Neuronal stem cell (in vitro differentiated cells): ENCODE measurements at regions not wholly inside any gene's neighbourhood (a gene's known extent, or its start where the extent isn't known, plus 50 kb on each side); places are given as distances from the start of the nearest gene placed in this dataset.

ENCODE experiments used
- DNase-seq: peaks from one replicate; pipeline ENCODE4 v3.0.0-alpha.2; 2013; ENCODE audit warnings: low spot score
- H2AFZ ChIP-seq: one replicate; pipeline ENCODE4 v1.6.1; 2013; ENCODE audit warnings: mild to moderate bottlenecking, low read length, inconsistent platforms
- H2AK5ac ChIP-seq: 2 replicates; pipeline ENCODE4 v1.6.1; 2013; ENCODE audit warnings: low read depth, mild to moderate bottlenecking, inconsistent platforms, low read length, moderate library complexity, mixed read lengths
- H2BK120ac ChIP-seq: 2 replicates; pipeline ENCODE4 v1.6.1; 2013; ENCODE audit warnings: low read depth, mild to moderate bottlenecking, inconsistent platforms, low read length, moderate library complexity, mixed read lengths
- H2BK12ac ChIP-seq: one replicate; pipeline ENCODE4 v1.6.1; 2013; ENCODE audit warnings: low read length, inconsistent platforms
- H2BK15ac ChIP-seq: 2 replicates; pipeline ENCODE4 v1.6.1; 2013; ENCODE audit warnings: mild to moderate bottlenecking, low read length, inconsistent platforms, mixed read lengths
- H2BK5ac ChIP-seq: one replicate; pipeline ENCODE4 v1.6.1; 2013; ENCODE audit warnings: inconsistent platforms, mild to moderate bottlenecking, low read length, moderate library complexity
- H3K14ac ChIP-seq: one replicate; pipeline ENCODE4 v1.6.1; 2013; ENCODE audit warnings: low read length, inconsistent platforms
- H3K18ac ChIP-seq: 2 replicates; pipeline ENCODE4 v1.6.1; 2013; ENCODE audit warnings: low read length, inconsistent platforms
- H3K23ac ChIP-seq: 2 replicates; pipeline ENCODE4 v1.6.1; 2013; ENCODE audit warnings: low read depth, mild to moderate bottlenecking, mixed read lengths, low read length, inconsistent platforms; ENCODE audit not compliant: poor library complexity
- H3K27ac ChIP-seq: replicated peaks from 3 replicates; pipeline ENCODE4 v1.5.1; 2013; ENCODE audit warnings: low read length, inconsistent platforms
- H3K27me3 ChIP-seq, 3 experiments: 2 replicates each; pipeline ENCODE4 v1.6.1; 2013; ENCODE audit warnings: low read length in 3 of 3, mild to moderate bottlenecking in 2 of 3, inconsistent platforms in 1 of 3, low read depth in 1 of 3, mixed read lengths in 1 of 3, moderate library complexity in 1 of 3; ENCODE audit not compliant: control insufficient read depth in 3 of 3, insufficient read depth in 3 of 3
- H3K36me3 ChIP-seq, 2 donors: replicated peaks in 1 of 2; 2 replicates each; pipeline ENCODE4 v1.6.1; 2013; ENCODE audit warnings: low read length in 2 of 2; ENCODE audit not compliant: control insufficient read depth in 2 of 2, insufficient read depth in 2 of 2
- H3K4ac ChIP-seq: 2 replicates; pipeline ENCODE4 v1.6.1; 2013; ENCODE audit warnings: inconsistent platforms, mild to moderate bottlenecking, low read length, moderate library complexity
- H3K4me1 ChIP-seq, 2 donors: 1 replicate in 1 of 2; 2 replicates in 1 of 2; pipeline ENCODE4 v1.6.1; 2013; ENCODE audit warnings: low read length in 2 of 2, low read depth in 1 of 2; ENCODE audit not compliant: control insufficient read depth in 2 of 2, insufficient read depth in 1 of 2
- H3K4me2 ChIP-seq: one replicate; pipeline ENCODE4 v1.6.1; 2013; ENCODE audit warnings: mild to moderate bottlenecking, low read length, inconsistent platforms; ENCODE audit not compliant: insufficient read depth, poor library complexity, severe bottlenecking
- H3K4me3 ChIP-seq, 2 donors: 2 replicates each; pipeline ENCODE4 v1.5.1; 2013; ENCODE audit warnings: low read length in 2 of 2, mild to moderate bottlenecking in 2 of 2, inconsistent platforms in 1 of 2, moderate library complexity in 1 of 2
- H3K79me1 ChIP-seq: one replicate; pipeline ENCODE4 v1.6.1; 2013; ENCODE audit warnings: low read depth, mild to moderate bottlenecking, inconsistent platforms, low read length, moderate library complexity
- H3K9ac ChIP-seq: one replicate; pipeline ENCODE4 v1.6.1; 2013; ENCODE audit warnings: mild to moderate bottlenecking, low read depth, low read length, inconsistent platforms; ENCODE audit not compliant: poor library complexity
- H3K9me3 ChIP-seq, 2 donors: replicated peaks in 1 of 2; 2 replicates each; pipeline versions ENCODE3 to v1.6.1; 2013; ENCODE audit warnings: low read length in 2 of 2, mild to moderate bottlenecking in 2 of 2, inconsistent platforms in 1 of 2, low read depth in 1 of 2, mixed read lengths in 1 of 2, moderate library complexity in 1 of 2; ENCODE audit not compliant: control insufficient read depth in 2 of 2, insufficient read depth in 1 of 2
- H4K8ac ChIP-seq: one replicate; pipeline ENCODE4 v1.6.1; 2013; ENCODE audit warnings: low read depth, mild to moderate bottlenecking, inconsistent platforms, low read length, moderate library complexity
- H4K91ac ChIP-seq: one replicate; pipeline ENCODE4 v1.6.1; 2013; ENCODE audit warnings: low read length, low read depth, mild to moderate bottlenecking, inconsistent platforms; ENCODE audit not compliant: poor library complexity
- WGBS, 2 donors: extraction: QIAGEN DNeasy Blood & Tissue Kit; methylation state at CpG; one replicate each; pipeline ENCODE4 v1.1.7; 2013; ENCODE audit warnings: missing lambda C conversion rate in 2 of 2, mixed read lengths in 1 of 2; ENCODE audit not compliant: insufficient read length in 2 of 2, insufficient replicate concordance in 1 of 2; ENCODE audit errors: extremely low coverage in 2 of 2; 5-methylcytosine and 5-hydroxymethylcytosine counted together

DNA sequence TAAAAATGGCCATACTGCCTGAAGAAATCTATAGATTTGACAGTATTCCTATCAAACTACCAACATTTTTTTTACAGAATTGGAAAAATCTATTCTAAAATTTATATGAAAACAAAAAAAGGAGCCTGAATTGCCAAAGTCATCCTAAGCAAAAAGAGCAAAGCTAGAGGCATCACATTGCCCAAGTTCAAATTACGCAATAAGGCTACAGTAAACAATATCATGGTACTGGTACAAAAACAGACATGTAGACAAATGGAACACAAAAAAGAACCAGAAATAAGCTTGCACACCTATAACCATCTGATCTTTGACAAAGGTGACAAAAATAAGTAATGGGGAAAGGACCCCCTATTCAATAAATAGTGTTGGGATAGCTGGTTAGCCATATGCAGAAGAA lies 50.2 kb upstream of the THSD7B start:
- Histone ChIP-seq H3K23ac (no peak overlapping the region), H2BK120ac (no peak overlapping the region), H3K4me3 (no peak overlapping the region), H3K79me1 (no peaks in the 10 kb centered on the region), H3K4ac (no peak overlapping the region), H2BK12ac (no peak overlapping the region), H3K14ac (no peak overlapping the region), H3K9me3 (no peaks in the 10 kb centered on the region), H3K4me2 (no peak overlapping the region), H3K27ac (no peak overlapping the region), H2BK15ac (no peak overlapping the region), H3K18ac (no peak overlapping the region), H3K4me1 (no peaks in the 10 kb centered on the region), H2AK5ac (no peak overlapping the region), H4K91ac (no peak overlapping the region), H3K36me3 (no peaks in the 10 kb centered on the region), H4K8ac (no peak overlapping the region), H2BK5ac (no peak overlapping the region), H2AFZ (no peak overlapping the region), H3K27me3 (no peaks in the 10 kb centered on the region), H3K9ac (no peak overlapping the region)
- WGBS, 2 donors, result no CpG with 5 or more reads among the region's 1 CpG
- no peak for DNase-seq

DNA sequence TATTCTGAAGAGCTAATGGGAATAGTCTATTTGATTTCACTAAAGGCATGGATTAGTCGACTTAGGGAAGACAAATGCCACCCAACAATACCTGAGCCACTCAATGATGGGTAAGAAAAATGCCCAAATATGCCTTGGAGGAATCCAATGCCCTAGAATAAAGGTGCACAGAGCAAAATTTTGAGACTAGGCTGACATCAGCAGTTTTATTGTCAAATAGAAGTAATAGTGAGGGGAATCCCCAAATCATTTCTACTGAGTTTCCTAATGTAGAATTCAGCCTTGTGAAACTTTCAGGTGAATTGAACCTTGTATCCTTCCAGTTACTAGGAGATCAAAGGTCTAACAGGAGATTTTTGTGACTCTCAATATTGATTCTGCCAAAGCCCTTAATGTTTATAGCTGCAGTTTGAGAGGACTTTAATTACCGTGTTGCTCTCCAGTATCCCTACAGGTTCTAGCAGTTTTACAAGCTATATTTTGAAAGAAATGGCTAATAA lies 50.8 kb upstream of the THSD7B start:
- Histone ChIP-seq H3K9ac (no peak overlapping the region), H2BK15ac (no peak overlapping the region), H2BK5ac (no peak overlapping the region), H3K4me1 (no peaks in the 10 kb centered on the region), H4K91ac (no peak overlapping the region), H3K4me2 (no peak overlapping the region), H2BK12ac (no peak overlapping the region), H3K18ac (no peak overlapping the region), H3K23ac (no peak overlapping the region), H3K27me3 (no peaks in the 10 kb centered on the region), H3K36me3 (no peaks in the 10 kb centered on the region), H3K79me1 (no peaks in the 10 kb centered on the region), H2AFZ (no peak overlapping the region), H3K4me3 (no peak overlapping the region), H2AK5ac (no peak overlapping the region), H3K27ac (no peak overlapping the region), H2BK120ac (no peak overlapping the region), H4K8ac (no peak overlapping the region), H3K14ac (no peak overlapping the region), H3K4ac (no peak overlapping the region), H3K9me3 (no peaks in the 10 kb centered on the region)
- no peak for DNase-seq
- no CpG with 5 or more reads among the region's 2 CpGs for WGBS, 2 donors

DNA sequence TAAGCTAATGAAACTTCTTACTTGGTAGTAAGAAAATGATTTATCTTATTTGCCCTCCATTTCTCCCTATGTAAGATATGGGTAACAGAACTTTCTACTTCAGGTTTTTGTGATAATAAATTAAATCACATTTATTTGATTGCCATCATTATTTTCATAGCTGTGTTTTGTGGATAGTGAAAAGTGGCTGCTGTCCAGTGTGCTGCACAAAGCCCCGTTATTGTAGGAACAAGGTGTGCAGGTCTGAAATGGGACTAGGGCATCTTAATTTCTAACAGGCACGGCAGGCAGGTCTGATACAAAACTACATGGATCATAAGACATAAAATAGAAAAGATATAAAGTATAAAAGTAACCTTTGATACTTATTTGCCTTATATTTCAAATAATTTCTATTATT lies 51.6 kb upstream of the THSD7B start:
- no peak overlapping the region for H2BK5ac ChIP-seq
- H3K4me3 ChIP-seq, result no peak overlapping the region
- no peaks in the 10 kb centered on the region for H3K27me3 ChIP-seq
- H4K8ac ChIP-seq, result no peak overlapping the region
- H3K4me2 ChIP-seq, result no peak overlapping the region
- no peaks in the 10 kb centered on the region for H3K36me3 ChIP-seq
- no peak overlapping the region for H3K18ac ChIP-seq
- no peaks in the 10 kb centered on the region for H3K4me1 ChIP-seq
- H3K14ac ChIP-seq, result no peak overlapping the region
- no peak overlapping the region for H2BK120ac ChIP-seq
- no peak for DNase-seq
- H2AFZ ChIP-seq, result no peak overlapping the region
- no peak overlapping the region for H2BK12ac ChIP-seq
- H4K91ac ChIP-seq, result no peak overlapping the region
- no peak overlapping the region for H3K4ac ChIP-seq
- no peak overlapping the region for H2AK5ac ChIP-seq
- WGBS, 2 donors, result no CpG with 5 or more reads among the region's 2 CpGs
- H3K9me3 ChIP-seq, result no peaks in the 10 kb centered on the region
- no peaks in the 10 kb centered on the region for H3K79me1 ChIP-seq
- no peak overlapping the region for H3K9ac ChIP-seq
- no peak overlapping the region for H3K23ac ChIP-seq
- no peak overlapping the region for H3K27ac ChIP-seq
- no peak overlapping the region for H2BK15ac ChIP-seq

DNA sequence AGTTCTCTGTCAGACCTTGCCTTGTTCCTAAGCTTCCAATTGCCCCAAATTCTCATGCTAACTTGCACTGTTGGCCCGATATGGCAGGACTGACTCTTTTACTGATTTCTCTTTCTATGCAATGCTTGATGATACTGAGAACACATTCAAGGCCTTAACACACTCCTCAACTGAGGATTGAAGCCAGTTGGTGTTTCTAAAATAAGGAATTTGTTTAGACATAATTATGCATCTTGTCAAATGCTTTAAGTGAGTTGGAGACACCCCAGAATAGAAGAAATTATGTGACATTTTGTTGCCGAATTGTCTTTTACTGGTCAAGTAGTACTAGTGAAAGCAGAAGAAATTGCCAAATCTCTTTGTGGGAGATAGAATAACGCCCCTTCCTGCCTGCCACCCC lies 60.0 kb upstream of the THSD7B start:
- H2BK120ac ChIP-seq, result no peak overlapping the region
- no peak overlapping the region for H3K4me2 ChIP-seq
- no peak for DNase-seq
- no peak overlapping the region for H3K9ac ChIP-seq
- H2AFZ ChIP-seq, result no peak overlapping the region
- no peaks in the 10 kb centered on the region for H3K9me3 ChIP-seq
- H3K18ac ChIP-seq, result no peak overlapping the region
- no peak overlapping the region for H2AK5ac ChIP-seq
- no peaks in the 10 kb centered on the region for H3K4me1 ChIP-seq
- H3K23ac ChIP-seq, result no peak overlapping the region
- H3K27ac ChIP-seq, result no peak overlapping the region
- no peak overlapping the region for H3K14ac ChIP-seq
- H3K36me3 ChIP-seq, result no peaks in the 10 kb centered on the region
- no peaks in the 10 kb centered on the region for H3K79me1 ChIP-seq
- no peak overlapping the region for H2BK15ac ChIP-seq
- H3K4me3 ChIP-seq, result no peak overlapping the region
- H3K4ac ChIP-seq, result no peak overlapping the region
- H4K8ac ChIP-seq, result no peak overlapping the region
- H2BK12ac ChIP-seq, result no peak overlapping the region
- no peak overlapping the region for H4K91ac ChIP-seq
- WGBS, 2 donors, result no CpG with 5 or more reads among the region's 3 CpGs
- no peak overlapping the region for H2BK5ac ChIP-seq
- no peaks in the 10 kb centered on the region for H3K27me3 ChIP-seq
